22Rv1 (cell line): ENCODE measurements at regions not wholly inside any gene's neighbourhood (a gene's known extent, or its start where the extent isn't known, plus 50 kb on each side); places are given as distances from the start of the nearest gene placed in this dataset.

ENCODE experiments used
- H3K27ac ChIP-seq: fragments of 450-650 bp; 2 replicates; pipeline ENCODE4 v1.5.1; 2017
- ZFX ChIP-seq: fragments of 450-650 bp; IDR thresholded peaks from 2 replicates; pipeline ENCODE4 v1.6.1; 2017; ENCODE audit warnings: antibody characterized with exemption, borderline replicate concordance
- TF ChIP-seq, protein P1 (sequence below): fragments of 450-650 bp; IDR thresholded peaks from 2 replicates; pipeline ENCODE4 v1.5.1; 2017; ENCODE audit warnings: mild to moderate bottlenecking

DNA sequence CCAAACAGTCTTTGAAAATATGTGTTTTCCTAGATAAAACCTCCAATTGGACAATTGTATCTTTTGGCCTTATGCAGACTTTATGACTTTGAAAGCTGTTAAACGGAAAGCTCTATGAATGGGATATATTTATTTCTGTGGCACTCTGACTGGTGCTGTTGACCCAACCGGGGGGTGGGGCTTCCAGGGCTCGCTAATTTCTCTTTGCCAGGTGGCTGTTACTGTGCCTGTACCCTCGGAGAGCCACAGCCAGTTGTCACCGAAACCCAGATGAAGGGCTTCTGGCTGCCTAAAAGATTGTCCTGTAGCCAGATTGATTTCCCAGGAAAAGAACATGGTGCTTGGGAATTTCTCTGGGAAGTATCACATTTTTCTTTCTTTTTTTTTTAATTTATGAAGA, 132.7 kb upstream of the NAV2 start:
- no peak overlapping the region for H3K27ac ChIP-seq
- no peak for TF ChIP-seq ZFX
- TF ChIP-seq, protein P1, sequence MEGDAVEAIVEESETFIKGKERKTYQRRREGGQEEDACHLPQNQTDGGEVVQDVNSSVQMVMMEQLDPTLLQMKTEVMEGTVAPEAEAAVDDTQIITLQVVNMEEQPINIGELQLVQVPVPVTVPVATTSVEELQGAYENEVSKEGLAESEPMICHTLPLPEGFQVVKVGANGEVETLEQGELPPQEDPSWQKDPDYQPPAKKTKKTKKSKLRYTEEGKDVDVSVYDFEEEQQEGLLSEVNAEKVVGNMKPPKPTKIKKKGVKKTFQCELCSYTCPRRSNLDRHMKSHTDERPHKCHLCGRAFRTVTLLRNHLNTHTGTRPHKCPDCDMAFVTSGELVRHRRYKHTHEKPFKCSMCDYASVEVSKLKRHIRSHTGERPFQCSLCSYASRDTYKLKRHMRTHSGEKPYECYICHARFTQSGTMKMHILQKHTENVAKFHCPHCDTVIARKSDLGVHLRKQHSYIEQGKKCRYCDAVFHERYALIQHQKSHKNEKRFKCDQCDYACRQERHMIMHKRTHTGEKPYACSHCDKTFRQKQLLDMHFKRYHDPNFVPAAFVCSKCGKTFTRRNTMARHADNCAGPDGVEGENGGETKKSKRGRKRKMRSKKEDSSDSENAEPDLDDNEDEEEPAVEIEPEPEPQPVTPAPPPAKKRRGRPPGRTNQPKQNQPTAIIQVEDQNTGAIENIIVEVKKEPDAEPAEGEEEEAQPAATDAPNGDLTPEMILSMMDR: no peak

DNA sequence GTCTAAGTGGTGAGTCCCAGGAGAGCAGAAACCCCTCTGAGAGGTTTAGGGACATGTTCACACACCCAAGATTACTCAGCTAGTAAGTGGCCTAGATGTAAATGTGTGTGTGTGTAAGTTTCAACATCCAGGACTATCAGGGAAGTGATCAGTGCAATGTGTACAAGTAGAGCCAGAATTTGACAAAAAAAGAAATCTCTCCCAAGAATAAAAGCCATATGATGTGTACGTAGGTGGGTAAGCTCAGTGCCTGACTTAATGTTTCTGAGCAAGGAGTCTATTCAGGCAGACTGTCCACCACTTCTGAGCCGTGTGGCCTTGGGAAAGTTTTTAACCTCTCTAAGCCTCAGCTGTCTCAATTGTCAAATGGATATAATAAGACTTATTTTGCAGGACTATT, 133.8 kb upstream of the NAV2 start:
- TF ChIP-seq ZFX: no peak
- TF ChIP-seq, protein P1: no peak
- no peak overlapping the region for H3K27ac ChIP-seq

DNA sequence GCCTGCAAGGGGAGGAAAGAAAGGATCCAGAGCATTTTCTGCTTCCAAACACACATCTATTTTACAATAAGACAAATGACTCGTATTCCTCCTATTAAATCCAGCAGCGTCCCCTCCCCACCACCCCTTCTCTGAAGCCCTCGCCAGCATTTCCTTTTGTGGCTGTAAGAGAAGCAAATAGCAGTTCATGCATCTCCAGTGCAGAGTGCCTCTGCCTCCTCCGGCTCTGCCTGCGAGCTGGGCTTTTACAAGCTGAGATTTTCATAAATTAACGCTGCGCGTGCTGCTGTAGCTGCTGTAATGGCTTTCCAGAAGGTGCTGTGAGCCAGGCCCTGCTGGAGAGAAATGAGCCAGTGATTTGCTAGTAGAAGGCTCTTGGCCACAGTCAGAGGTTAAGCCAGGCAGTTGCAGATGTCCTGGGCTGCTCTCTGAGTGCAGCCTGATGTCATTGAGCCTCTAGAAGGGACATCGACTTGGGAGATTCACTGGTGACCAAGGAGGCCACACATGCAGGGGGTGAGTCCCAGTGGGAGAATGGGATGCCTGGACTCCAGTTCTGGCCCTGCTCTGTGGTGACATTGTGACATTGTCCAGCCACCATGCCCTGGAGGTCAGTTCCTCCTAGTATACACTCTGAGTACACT, 134.5 kb upstream of the NAV2 start:
- TF ChIP-seq, protein P1: no peak
- no peak for TF ChIP-seq ZFX
- no peak overlapping the region for H3K27ac ChIP-seq

DNA sequence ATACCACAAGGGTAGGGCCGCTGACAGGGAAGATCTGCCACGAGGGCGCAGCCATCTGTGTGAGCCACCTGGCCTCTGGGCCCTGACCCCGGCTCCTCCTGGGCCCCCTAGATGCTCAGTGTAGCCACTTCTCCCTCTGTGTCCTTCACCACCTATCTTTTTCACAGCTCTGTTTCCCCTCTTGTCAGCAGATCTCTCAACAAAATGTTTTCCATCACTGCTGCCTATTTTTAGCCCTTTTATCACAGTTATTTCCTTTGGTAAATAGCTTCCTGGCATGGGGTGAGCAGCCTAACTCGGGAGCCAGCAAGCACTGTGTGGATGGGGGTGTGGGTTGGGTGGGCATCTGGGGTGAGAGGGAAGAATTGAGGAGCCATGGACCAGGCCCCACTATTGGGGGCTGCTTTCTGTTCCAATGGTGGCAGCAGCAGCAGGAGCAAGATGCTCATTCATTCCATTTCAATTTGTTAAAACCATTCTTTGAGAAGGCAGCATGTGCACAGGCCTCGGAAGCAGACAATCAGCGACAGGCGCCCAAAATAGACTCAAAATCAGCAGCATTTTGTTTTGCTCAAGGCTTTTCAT, 135.2 kb upstream of the NAV2 start:
- no peak overlapping the region for H3K27ac ChIP-seq

DNA sequence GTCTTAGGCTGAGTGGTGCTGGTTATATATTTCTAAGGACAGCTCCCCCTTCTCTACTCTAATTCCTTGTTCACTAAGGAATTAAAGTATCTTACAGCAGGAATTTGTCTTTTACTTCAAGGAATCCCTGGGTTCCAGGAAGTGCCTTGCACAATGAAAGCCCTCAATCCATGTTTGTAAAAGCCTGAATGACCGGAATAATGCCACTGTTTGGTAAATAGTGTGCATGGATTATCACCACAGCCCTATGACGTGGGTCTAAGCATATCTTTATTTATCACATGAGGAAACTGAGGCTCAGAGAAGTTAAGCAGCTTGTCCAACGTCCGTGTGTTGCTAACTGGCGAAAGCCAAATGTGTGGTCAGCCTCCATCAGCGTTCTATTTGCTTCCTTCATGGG, 135.7 kb upstream of the NAV2 start:
- TF ChIP-seq, protein P1: no peak
- no peak for TF ChIP-seq ZFX
- no peak overlapping the region for H3K27ac ChIP-seq

More for the DNA sequence above, 135.2 kb upstream of the NAV2 start:
- TF ChIP-seq, protein P1: no peak
- TF ChIP-seq ZFX: no peak

DNA sequence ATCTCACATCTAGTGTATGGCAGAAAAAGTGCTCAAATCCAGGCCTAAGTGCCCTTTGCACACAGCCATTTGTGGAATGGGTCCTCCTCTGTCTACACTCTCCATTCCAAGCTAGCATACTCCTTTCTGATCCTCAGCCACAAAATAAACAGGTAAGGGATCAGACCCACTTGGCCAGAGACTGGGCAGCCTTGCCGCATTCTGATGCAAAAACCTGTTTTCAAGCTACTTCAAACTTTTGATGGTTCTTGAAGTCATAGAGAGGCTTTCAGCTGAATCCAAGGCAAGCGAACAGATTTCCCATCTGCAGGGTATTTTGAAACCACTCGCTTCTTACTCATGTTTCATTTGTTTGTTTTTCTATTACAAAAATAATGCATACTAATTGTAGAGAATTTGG, 136.6 kb upstream of the NAV2 start:
- TF ChIP-seq, protein P1: no peak
- TF ChIP-seq ZFX: no peak
- H3K27ac ChIP-seq: no peak overlapping the region

DNA sequence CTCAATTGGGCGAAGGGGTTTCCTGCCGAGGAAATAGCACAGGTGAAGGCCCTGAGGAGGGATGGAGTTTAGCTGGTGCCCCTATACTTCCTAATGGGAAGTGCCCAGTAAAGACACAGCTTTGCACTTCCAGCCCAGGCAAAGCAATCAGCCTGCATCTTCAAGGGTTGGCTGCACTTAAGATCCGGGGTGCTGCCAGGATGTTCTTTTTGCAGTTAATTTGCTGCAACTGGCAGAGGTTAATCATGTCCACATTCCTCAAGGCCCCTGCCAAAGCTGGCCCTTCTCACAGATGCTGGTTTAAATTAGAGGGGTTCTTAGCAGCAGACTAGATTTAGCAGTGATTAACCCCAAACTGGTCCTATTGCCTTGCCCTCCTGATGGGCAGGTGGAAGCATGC, 137.7 kb upstream of the NAV2 start:
- no peak for TF ChIP-seq ZFX
- TF ChIP-seq, protein P1: no peak
- no peak overlapping the region for H3K27ac ChIP-seq
